NCI-H2081 (cell line): ENCODE measurements at regions not wholly inside any gene's neighbourhood (a gene's known extent, or its start where the extent isn't known, plus 50 kb on each side); places are given as distances from the start of the nearest gene placed in this dataset.

Source experiments
- DNase-seq, 2 experiments: peaks; one replicate each; lab custom pipeline; 2025; lab: John Stamatoyannopoulos, UW

DNA sequence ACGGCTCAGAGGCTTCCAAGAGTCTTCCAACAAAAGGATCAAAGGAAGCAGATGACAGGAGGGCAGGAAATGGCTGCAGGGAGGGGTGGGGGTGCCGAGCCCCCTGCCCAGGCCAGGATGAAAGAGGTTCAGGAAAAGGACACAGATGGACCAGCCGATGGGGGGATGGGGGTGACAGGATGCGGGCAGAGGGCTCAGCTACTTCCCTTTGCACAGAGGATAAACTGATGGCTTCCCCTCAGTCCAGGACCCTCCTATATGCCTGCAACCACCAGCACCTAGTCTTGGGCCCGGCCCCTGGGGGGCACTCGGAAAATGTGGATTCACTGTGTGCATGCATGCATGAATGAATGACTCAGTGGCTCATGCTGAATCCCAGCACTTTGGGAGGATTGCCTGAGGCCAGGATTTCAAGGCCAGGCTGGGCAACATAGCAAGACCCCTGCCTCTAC, 148.2 kb downstream of the C9orf50 start:
- DNase-seq = no peak

DNA sequence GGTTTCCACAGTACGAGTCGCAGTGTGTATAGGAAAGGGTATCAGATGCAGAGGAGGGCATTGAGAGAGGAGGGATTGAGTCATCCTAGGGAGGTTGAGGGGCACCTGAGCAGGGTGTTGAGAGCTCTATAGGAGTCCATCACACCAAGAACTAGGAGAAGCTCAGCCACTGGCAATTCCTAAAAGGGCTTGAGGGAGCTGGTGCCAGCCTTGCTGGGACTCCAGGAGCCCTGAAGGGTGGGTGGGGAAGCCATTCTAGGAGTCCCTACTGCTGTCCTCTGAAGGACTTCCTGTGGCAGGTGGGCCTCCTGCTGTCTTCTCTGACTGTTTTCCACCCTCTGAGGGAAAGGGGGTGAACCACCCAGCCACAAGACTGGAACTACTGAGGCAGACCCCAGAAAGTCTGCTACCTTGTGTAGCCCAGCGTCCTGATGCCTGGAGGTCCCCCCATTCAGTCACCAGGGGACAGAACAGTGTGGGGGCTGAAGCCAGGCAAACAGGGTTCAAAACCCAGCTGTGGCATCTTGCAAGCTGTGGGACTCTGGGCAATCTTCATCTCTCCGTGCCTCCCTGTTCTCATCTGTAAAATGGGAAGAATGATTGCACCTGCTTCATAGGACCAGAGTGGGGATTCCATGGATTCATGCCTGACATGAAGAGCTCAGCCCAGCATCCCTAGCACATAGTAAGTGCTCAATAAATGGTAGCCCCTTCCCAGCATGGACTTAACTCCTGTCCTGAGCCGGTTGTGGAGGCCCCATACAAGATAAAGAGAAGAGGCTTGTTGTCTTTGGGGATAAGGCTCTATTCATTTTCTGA, 149.5 kb downstream of the C9orf50 start:
- no peak for DNase-seq

DNA sequence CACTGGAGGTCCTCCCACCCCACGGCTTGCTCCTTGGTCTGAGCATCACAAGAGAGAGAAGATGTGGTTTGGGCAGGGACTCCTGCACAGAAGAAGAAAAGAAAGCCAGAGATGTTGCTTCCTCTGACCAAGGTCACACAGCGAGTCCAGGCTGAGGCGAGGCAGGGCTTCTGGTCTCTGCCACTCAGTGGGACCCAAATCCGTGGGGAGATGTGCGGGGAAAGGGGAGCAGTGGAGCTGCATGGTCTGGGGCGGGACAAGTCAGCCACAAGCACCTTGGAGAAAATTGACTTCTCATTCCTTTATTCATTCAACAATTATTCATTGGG, 150.9 kb downstream of the C9orf50 start:
- no peak for DNase-seq

DNA sequence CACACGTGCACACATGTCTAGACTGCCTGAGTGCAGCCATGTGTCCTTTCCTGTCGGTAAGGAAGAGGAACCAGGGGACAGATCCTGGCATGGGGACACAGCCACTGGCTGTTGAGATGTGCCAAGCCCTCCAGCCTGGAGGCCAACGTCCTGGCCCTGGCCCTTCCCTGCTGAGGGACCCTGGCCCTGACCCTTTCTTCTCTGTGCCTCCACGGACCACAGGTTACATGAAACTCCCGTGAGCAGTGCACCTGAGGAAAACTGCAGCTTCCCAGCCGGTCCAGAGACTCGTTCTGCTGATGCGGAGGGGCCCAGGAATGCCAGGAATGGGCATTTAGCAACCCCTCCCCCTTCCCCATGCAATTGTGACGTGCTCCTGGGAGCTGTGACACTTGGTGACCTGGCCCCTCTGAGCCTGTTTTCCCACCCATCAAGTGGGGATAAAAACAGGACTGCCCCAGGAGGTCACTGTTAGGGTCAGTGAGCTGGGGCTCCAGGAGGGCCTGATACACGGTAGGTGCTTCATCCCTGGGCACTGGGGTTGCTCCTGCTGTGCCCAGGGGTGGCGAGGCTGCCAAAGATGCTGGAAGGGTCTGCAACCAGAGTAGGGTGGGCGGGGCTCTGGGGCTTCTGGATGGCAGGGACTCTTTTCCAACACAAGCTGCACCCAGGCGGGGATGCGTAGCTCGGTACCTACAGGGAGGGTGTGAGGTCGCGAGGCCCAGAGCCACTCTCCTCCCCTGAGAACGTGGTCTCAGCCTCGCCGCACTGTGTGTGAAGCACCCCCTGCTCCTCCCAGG, 151.5 kb downstream of the C9orf50 start:
- no peak for DNase-seq

DNA sequence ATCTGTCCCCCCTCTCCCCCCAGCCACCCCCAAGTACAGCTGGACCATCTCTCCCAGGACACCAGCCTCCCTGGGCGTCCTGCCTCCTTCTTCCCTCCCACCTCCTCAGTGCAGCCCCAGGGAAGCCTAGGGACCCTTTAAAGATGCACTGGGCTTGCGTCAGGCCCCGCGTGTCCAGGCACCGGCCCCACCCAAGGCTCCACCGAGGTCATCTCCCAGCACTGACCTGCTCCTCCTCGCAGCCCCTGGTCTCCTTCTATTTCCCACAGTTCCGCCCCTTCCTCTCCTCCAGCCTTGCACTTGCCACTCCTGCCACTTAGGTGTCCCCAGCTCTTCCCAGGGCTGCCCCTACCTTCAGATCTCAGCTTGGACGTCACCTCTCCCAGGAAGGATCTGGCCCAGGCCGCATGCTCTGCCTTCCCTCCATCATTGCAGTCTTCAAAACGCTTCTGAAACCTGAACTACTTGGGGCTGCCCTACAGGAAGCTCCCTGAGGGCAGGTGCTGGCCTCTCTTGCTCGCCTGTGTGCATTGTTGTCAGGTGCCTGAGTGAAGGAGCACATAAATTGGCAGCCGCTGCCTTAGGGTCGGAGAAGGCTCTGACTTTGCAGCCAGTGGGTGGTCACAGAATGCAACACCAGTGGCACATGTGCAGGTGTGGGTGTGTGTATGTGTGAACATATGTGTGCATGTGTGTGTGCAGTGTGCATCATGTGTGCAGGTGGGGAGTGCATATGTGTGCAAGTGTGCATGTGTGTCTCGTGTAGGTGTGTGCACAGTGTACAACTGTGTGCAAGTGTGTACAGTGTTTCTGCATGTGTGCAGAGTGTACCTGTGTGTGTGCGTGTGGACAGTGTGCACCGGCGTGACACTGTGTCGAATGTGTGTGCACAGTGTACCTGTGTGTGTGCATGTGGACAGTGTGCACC, 152.9 kb downstream of the C9orf50 start:
- no peak for DNase-seq

DNA sequence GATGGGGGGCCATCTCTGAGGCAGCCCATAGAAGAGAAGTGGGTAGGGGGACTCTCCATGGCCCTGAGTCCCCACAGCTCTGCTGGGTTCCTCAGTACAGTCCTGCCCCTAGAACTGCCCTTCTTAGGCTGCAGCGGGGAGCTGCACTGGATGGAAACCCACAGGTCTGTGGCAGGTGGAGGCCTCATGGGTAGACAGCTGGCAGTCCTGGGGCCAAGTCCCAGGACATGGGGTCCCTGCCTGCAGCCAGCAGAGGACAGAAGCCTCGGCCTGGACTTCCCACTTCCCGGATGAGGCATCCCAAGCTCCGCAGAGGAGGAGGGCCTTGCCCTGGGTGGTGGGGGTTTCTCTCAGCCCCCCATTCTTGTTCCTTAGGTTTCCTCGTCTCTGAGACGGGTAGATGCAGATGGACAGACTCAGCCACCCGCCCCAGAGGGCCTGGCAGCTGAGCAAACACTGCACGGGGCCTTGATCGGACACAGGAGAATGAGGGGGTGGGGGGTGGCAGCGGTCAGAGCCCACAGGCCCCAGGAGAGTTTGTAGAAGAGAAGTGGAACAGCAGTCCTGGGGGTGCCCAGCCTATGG, 153.8 kb downstream of the C9orf50 start:
- no peak for DNase-seq

DNA sequence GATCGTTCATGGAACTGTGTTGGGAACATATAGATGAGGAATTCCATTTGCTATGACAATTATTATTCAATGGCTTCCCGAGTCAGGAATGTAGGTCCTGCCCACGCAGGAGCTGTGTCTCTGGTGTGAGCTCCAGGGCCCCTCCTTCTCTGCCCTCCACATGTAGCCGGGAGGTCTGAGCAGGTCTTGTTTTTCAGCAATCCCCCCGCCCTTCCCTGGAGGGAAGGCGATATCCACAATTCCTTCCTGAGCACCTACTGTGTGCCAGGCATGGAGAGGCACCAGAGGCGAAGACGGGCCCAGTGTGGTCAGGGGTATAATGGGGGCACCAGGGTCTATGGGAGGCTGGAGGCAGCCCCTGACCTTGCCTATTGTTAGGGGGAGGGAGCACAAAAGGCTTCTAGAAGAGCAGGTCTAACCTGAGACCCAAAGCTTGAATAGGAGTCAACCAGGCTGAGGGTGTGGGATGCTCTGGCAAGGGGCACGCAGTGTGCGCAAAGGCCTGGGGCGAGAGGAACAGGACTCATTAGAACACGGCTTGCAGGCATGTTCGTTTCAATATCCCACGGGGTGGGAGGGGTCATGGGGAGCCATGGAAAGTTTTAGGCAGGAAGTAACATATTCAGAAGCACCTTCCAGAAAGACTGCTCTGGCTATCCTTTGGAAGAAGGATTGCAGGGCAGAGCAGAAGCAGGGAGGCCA, 154.9 kb downstream of the C9orf50 start:
- no peak for DNase-seq

- DNase-seq = no peak
Measured at GRCh38 chr9:129464972-129465833, 155.7 kb downstream of the C9orf50 start.

DNA sequence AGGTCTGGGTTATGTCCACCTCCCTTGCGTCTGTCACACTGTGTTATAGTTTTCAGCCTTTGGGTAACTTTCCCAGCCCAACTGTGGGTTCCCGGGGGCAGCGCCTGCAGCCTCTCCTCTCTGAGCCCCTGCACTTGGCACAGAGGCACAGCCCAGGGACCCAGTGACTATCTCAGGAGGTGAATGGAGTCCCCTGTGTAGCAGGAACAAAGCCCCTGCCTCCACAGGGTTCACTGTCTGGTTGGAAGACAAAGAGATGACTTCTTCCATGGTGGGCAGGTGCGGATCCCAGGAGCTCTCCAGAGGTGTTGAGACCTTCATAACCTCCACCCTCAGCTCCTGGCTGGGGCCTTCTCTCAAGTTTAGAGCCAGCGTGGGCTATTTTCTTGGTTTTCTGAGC, 156.9 kb downstream of the C9orf50 start:
- DNase-seq = no peak

DNA sequence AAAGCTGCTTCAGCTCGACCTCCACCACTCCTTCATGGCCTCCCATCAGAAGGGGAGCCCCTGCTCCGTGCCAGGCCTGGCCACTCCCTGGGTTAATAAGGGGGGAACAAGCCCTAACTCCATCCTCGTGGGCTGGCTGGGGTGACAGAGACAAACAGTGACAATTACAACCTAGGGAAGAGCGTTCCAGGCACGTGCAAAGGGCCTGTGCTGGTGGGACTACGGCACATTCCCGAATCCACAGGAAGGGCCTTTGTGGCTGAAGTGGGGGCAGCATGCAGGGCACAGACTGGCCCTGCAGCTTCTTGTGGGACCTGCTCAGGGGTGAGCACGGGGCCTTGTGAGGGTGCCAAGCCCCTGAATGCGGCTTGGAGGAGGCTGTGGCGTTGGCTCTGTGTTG, 157.4 kb downstream of the C9orf50 start:
- no peak for DNase-seq

DNA sequence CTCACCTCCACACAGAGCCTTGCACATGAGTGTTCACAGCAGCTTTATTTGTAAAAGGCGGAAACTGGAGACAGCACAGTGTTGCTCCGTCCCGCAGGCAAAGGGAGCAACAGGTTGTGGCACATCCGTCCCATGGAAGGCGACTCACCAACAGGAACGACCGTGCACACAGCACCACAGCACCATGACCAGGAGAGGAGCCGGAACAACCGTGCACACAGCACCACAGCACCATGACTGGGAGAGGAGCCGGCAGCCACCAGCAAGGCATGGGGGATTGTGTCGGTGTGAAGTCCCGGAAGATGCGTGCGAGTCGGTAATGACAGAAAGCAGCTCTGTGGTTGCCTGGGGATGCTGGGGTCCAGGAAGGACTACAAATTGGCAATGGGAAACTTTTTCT, 158.5 kb downstream of the C9orf50 start:
- DNase-seq = no peak

GRCh38 chr9:129460323-129461261, 160.3 kb downstream of the C9orf50 start:
- DNase-seq = peak; percentile 93 to 96

GRCh38 chr9:129459547-129460322, 161.2 kb downstream of the C9orf50 start:
- DNase-seq = no peak

GRCh38 chr9:129458663-129459546, 162.0 kb downstream of the C9orf50 start:
- DNase-seq = peak; percentile 66 to 72

DNA sequence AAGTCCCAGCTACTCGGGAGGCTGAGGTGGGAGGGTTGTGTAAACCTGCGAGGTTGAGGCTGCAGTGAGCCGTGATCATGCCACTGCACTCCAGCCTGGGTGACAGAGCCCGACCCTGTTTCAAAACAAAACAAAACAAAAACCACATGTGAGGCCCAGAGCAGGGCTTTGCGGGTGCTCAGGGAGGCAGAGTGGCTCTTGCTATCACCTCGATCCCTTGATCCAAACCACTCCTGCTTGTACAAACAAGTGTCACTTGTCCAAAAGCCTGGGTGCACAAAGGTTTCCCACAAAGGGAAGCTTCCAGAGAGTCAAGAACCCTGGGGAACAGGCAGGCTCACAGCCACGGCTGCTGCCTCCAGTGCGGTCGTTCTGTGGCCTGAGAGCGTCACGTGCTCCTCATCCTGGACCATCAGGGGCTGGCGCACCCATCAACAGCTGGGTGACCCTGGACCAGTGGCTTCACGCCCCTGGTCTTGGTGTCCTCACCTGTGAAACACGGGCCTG, 162.7 kb downstream of the C9orf50 start:
- DNase-seq = no peak

DNA sequence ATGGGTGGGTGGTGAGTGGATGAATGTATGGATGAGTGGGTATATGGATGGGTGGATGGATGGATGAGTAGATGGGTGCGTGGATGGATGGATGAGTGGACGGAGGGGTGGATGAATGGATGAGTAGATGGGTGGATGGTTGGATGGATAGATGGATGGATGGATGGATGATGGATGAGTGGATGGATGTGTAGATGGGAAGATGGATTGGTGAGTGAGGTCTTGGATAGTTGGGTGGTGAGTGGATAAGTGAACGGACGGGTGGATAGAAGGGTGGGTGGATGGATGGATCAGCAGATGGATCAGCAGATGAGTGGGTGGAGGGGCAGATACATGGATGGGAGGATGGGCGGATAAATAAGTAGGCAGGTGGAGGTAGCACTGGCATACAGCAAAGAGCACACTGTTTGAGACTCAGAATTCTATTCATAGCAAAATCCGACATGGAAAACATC, 163.5 kb downstream of the C9orf50 start:
- no peak for DNase-seq
